ENCODE measurements at regions not wholly inside any gene's neighbourhood (a gene's known extent, or its start where the extent isn't known, plus 50 kb on each side); places are given as distances from the start of the nearest gene placed in this dataset.
"Not testable (repeated sequence)": the region's sequence is repeated elsewhere in the genome, so short reads cannot be mapped to it uniquely, and the experiment has no call there.

DNA sequence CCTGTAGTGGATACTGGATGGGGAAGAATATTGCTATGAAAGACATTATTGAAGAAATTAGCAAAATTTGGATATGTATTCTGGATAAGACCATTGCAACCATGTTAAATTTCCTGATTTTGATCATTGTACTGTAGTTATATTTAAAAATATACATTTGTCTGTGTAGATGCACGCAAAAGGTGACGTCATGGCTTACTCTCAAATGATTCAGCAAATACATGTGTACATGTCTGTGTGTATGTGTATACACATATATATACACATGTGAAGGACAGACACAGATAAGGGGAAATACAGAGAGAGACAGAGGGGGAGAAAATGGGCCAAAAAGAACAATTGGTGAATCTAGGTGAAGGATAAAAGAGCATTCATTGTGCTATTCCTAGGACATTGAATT lies 82.3 kb upstream of the PLCB4 start:
- Histone ChIP-seq H3K27ac (ENCODE audit: low read depth, low read length) (no peak overlapping the region), H3K4me1 (ENCODE audit: control insufficient read depth in 3 of 3, insufficient read depth in 3 of 3, low read length in 3 of 3) (no peaks in the 10 kb centered on the region), H3K36me3 (ENCODE audit: control insufficient read depth in 3 of 3, insufficient read depth in 3 of 3, low read length in 3 of 3) (no peaks in the 10 kb centered on the region), H3K27me3 (ENCODE audit: control insufficient read depth in 3 of 3, insufficient read depth in 3 of 3, low read length in 3 of 3) (no peaks in the 10 kb centered on the region), H3K9me3 (ENCODE audit: control insufficient read depth in 3 of 3, low read length in 3 of 3) (no peaks in the 10 kb centered on the region), H3K9ac (ENCODE audit: low read depth in 1 of 3, low read length in 3 of 3) (no peak overlapping the region), H3K4me3 (ENCODE audit: low read length in 3 of 3) (no peak overlapping the region)

DNA sequence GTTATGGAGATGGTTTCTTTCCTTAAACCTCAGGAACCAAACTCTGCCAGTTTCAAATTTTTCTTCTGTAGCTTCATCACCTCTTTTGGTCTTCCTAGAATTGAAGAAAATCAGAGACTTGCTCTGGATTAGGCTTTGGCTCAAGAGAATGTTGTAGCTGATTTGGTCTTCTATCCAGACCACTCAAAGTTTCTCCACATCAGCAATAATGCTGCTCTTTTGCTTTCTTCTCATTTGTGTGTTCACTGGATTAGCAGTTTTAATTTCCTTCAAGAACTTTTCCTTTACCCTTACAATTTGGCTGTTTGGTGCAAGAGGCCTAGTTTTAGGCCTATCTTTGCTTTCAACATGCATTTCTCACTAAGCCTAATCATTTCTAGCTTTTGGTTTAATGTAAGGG lies 78.1 kb upstream of the PLCB4 start:
- Histone ChIP-seq H3K27ac (ENCODE audit: low read depth, low read length) (no peak overlapping the region), H3K4me3 (ENCODE audit: low read length in 3 of 3) (no peak overlapping the region), H3K36me3 (ENCODE audit: control insufficient read depth in 3 of 3, insufficient read depth in 3 of 3, low read length in 3 of 3) (no peaks in the 10 kb centered on the region), H3K9me3 (ENCODE audit: control insufficient read depth in 3 of 3, low read length in 3 of 3) (no peaks in the 10 kb centered on the region), H3K27me3 (ENCODE audit: control insufficient read depth in 3 of 3, insufficient read depth in 3 of 3, low read length in 3 of 3) (no peaks in the 10 kb centered on the region), H3K9ac (ENCODE audit: low read depth in 1 of 3, low read length in 3 of 3) (no peak overlapping the region), H3K4me1 (ENCODE audit: control insufficient read depth in 3 of 3, insufficient read depth in 3 of 3, low read length in 3 of 3) (no peaks in the 10 kb centered on the region)

DNA sequence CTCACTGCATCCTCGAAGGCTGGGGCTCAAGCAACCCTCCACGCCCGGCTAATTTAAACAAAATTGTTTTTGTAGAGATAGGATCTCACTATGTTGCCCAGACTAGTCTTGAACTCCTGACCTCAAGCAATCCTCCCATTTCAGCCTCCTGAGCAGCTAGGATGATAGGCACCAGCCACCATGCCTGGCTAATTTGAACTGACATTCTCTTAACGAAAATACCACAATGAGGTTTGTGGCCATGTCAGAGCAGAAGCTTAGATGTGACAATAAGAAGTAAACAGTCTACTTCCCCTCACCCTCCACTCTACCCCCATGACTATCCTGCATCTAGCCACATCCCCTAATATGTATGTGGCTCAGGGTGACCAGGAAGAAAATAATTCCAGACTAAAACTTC lies 74.8 kb upstream of the PLCB4 start:
- Histone ChIP-seq H3K27ac (ENCODE audit: low read depth, low read length) (no peak overlapping the region), H3K36me3 (ENCODE audit: control insufficient read depth in 3 of 3, insufficient read depth in 3 of 3, low read length in 3 of 3) (no peaks in the 10 kb centered on the region), H3K4me1 (ENCODE audit: control insufficient read depth in 3 of 3, insufficient read depth in 3 of 3, low read length in 3 of 3) (no peaks in the 10 kb centered on the region), H3K4me3 (ENCODE audit: low read length in 3 of 3) (no peak overlapping the region), H3K9ac (ENCODE audit: low read depth in 1 of 3, low read length in 3 of 3) (no peak overlapping the region), H3K27me3 (ENCODE audit: control insufficient read depth in 3 of 3, insufficient read depth in 3 of 3, low read length in 3 of 3) (no peaks in the 10 kb centered on the region), H3K9me3 (ENCODE audit: control insufficient read depth in 3 of 3, low read length in 3 of 3) (no peaks in the 10 kb centered on the region)

DNA sequence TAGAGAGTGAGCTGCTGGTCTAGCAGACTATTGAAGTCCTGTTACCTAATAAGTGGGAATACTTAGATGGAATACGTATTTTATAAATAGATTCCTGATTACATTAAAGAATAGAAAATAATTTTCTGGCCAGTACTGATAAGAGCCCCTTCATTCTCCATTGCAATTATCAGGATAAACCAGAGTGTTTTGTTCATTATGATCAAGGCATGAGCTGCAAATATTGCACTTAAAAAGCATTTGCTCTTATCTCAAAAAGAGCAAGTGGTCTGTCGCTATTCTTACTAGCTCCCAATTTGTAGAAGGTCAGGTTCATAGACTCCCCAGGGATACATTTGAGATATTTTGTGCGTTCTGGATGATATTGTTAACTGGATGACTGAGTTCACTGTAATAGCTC lies 73.1 kb upstream of the PLCB4 start:
- no peaks in the 10 kb centered on the region for H3K9me3 ChIP-seq (ENCODE audit: control insufficient read depth in 3 of 3, low read length in 3 of 3)
- no peak overlapping the region for H3K4me3 ChIP-seq (ENCODE audit: low read length in 3 of 3)
- no peak overlapping the region for H3K9ac ChIP-seq (ENCODE audit: low read depth in 1 of 3, low read length in 3 of 3)
- no peaks in the 10 kb centered on the region for H3K27me3 ChIP-seq (ENCODE audit: control insufficient read depth in 3 of 3, insufficient read depth in 3 of 3, low read length in 3 of 3)
- no peak overlapping the region for H3K27ac ChIP-seq (ENCODE audit: low read depth, low read length)
- H3K36me3 ChIP-seq (ENCODE audit: control insufficient read depth in 3 of 3, insufficient read depth in 3 of 3, low read length in 3 of 3): no peaks in the 10 kb centered on the region
- no peaks in the 10 kb centered on the region for H3K4me1 ChIP-seq (ENCODE audit: control insufficient read depth in 3 of 3, insufficient read depth in 3 of 3, low read length in 3 of 3)

DNA sequence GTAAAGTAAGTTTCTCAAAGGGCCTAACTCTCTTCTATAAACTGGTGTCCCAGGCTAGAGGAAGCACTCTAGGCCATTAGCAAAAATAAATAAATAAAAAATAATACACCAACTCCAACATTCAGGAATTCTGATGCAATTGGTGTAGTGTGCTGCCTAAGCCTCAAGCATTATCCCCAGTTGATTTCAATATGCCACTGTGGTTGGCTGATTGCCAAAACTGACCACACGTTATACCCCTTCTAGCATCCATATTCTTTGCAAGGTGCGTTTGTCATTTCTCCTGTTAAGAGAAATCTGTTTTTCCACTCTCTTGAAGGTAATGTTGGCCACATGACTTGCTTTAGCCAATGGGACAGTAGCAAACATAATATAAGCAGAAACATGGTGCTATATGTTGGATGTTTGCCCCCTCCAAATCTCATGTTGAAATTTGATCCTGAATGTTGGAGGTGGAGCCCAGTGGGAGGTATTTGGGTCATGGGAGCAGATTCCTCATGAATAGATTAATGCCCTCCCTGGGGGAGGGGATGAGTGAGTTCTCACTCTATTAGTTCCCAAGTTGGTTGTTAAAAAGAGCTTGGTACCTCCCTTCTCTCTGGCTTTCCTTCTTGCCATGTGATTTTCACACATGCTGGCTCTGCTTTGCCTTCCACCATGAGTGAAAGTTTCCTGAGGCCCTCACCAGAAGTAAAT lies 71.9 kb upstream of the PLCB4 start:
- Histone ChIP-seq H3K4me1 (ENCODE audit: control insufficient read depth in 3 of 3, insufficient read depth in 3 of 3, low read length in 3 of 3) (no peaks in the 10 kb centered on the region), H3K9ac (ENCODE audit: low read depth in 1 of 3, low read length in 3 of 3) (no peak overlapping the region), H3K36me3 (ENCODE audit: control insufficient read depth in 3 of 3, insufficient read depth in 3 of 3, low read length in 3 of 3) (no peaks in the 10 kb centered on the region), H3K4me3 (ENCODE audit: low read length in 3 of 3) (no peak overlapping the region), H3K27ac (ENCODE audit: low read depth, low read length) (no peak overlapping the region), H3K27me3 (ENCODE audit: control insufficient read depth in 3 of 3, insufficient read depth in 3 of 3, low read length in 3 of 3) (no peaks in the 10 kb centered on the region), H3K9me3 (ENCODE audit: control insufficient read depth in 3 of 3, low read length in 3 of 3) (no peaks in the 10 kb centered on the region)

DNA sequence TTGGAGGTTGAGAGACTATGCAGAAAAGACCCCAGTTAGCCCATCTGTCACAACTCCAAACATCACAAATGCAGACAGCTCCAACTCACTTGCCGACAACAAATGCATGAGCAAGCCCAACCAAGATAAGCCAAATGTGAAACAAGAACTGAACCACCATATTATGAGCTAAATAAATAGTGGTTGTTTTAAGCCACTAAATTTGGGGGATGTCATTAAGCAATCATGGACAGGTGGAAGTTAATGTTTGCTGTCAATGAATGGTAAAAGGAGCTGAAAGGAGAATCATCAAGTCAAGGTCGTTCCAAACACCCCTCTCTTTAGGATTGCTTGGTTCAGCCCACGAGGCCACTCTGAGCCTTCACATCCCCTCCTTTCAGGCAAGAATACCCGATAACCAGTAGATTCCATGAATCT lies 71.2 kb upstream of the PLCB4 start:
- Histone ChIP-seq H3K4me1 (ENCODE audit: control insufficient read depth in 3 of 3, insufficient read depth in 3 of 3, low read length in 3 of 3) (no peaks in the 10 kb centered on the region), H3K27me3 (ENCODE audit: control insufficient read depth in 3 of 3, insufficient read depth in 3 of 3, low read length in 3 of 3) (no peaks in the 10 kb centered on the region), H3K36me3 (ENCODE audit: control insufficient read depth in 3 of 3, insufficient read depth in 3 of 3, low read length in 3 of 3) (no peaks in the 10 kb centered on the region), H3K9me3 (ENCODE audit: control insufficient read depth in 3 of 3, low read length in 3 of 3) (no peaks in the 10 kb centered on the region), H3K4me3 (ENCODE audit: low read length in 3 of 3) (no peak overlapping the region), H3K27ac (ENCODE audit: low read depth, low read length) (no peak overlapping the region), H3K9ac (ENCODE audit: low read depth in 1 of 3, low read length in 3 of 3) (no peak overlapping the region)

DNA sequence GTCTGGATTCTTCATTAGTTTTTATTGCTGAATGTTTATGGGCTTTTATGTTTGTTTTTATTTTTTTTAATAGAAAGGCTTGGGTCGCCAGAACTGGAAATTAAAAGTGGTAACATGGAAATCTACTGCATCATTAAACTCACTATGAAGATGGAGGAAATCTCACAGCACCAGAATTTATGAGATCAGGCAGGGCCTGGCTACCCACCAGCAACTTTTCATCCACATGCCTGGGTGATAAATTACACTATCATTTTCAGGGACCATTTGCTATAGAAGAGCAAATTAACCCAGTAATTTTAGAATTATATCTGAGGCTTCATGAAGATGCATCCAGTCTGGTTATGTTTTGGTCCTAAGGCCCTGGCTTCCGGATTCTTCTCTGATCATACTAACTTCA lies 57.8 kb upstream of the PLCB4 start:
- Histone ChIP-seq H3K36me3 (ENCODE audit: control insufficient read depth in 3 of 3, insufficient read depth in 3 of 3, low read length in 3 of 3) (no peaks in the 10 kb centered on the region), H3K9me3 (ENCODE audit: control insufficient read depth in 3 of 3, low read length in 3 of 3) (no peaks in the 10 kb centered on the region), H3K27me3 (ENCODE audit: control insufficient read depth in 3 of 3, insufficient read depth in 3 of 3, low read length in 3 of 3) (no peaks in the 10 kb centered on the region), H3K27ac (ENCODE audit: low read depth, low read length) (no peak overlapping the region), H3K4me3 (ENCODE audit: low read length in 3 of 3) (no peak overlapping the region), H3K4me1 (ENCODE audit: control insufficient read depth in 3 of 3, insufficient read depth in 3 of 3, low read length in 3 of 3) (no peaks in the 10 kb centered on the region), H3K9ac (ENCODE audit: low read depth in 1 of 3, low read length in 3 of 3) (no peak overlapping the region)

DNA sequence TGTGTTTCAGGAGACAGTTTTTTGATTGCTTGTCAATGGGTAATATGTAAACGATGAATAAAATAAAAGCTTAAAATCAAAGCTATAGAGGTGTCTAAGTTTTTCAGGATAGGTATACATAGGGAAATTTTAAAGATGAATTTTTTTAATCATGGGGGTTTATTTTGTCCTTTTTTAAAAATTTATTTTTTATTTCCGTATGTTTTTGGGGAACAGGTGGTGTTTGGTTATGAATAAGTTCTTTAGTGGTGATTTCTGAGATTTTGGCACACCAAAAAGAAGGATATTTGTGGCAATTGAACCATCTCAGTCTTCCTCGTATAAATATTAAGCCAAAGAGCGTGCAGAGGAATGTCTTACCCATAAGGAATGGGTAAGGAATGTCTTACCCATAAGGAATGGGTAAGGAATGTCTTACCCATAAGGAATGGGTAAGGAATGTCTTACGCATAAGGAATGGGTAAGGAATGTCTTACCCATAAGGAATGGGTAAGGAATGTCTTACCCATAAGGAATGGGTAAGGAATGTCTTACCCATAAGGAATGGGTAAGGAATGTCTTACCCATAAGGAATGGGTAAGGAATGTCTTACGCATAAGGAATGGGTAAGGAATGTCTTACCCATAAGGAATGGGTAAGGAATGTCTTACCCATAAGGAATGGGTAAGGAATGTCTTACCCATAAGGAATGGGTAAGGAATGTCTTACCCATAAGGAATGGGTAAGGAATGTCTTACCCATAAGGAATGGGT lies 53.5 kb upstream of the PLCB4 start:
- not testable (repeated sequence) for H3K4me3 ChIP-seq (ENCODE audit: low read length in 3 of 3); H3K4me1 ChIP-seq (ENCODE audit: control insufficient read depth in 3 of 3, insufficient read depth in 3 of 3, low read length in 3 of 3); H3K9ac ChIP-seq (ENCODE audit: low read depth in 1 of 3, low read length in 3 of 3); H3K9me3 ChIP-seq (ENCODE audit: control insufficient read depth in 3 of 3, low read length in 3 of 3); H3K27ac ChIP-seq (ENCODE audit: low read depth, low read length); H3K27me3 ChIP-seq (ENCODE audit: control insufficient read depth in 3 of 3, insufficient read depth in 3 of 3, low read length in 3 of 3); H3K36me3 ChIP-seq (ENCODE audit: control insufficient read depth in 3 of 3, insufficient read depth in 3 of 3, low read length in 3 of 3)

DNA sequence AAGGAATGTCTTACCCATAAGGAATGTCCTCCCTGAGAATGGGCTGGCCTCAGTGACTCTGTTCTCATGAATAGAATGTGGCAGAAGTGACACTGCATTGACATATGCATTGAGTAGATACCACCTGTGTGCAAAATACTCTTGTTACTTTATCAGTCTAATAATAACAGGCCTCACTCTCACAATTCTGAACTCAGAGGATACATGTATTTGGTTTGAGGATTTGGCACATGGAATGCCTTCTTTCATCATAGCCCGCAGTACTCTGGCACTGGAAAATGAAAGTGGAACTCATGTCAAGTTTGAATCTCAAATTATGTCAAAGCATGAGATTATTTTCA lies 52.9 kb upstream of the PLCB4 start:
- no peak overlapping the region for H3K9ac ChIP-seq (ENCODE audit: low read depth in 1 of 3, low read length in 3 of 3)
- H3K27me3 ChIP-seq (ENCODE audit: control insufficient read depth in 3 of 3, insufficient read depth in 3 of 3, low read length in 3 of 3): no peaks in the 10 kb centered on the region
- H3K9me3 ChIP-seq (ENCODE audit: control insufficient read depth in 3 of 3, low read length in 3 of 3): no peaks in the 10 kb centered on the region
- peaks cover 0 to under 1% (median 0%) of the 10 kb centered on the region in 3 donors for H3K4me1 ChIP-seq (ENCODE audit: control insufficient read depth in 3 of 3, insufficient read depth in 3 of 3, low read length in 3 of 3)
- H3K36me3 ChIP-seq (ENCODE audit: control insufficient read depth in 3 of 3, insufficient read depth in 3 of 3, low read length in 3 of 3): no peaks in the 10 kb centered on the region
- H3K27ac ChIP-seq (ENCODE audit: low read depth, low read length): no peak overlapping the region
- H3K4me3 ChIP-seq (ENCODE audit: low read length in 3 of 3): no peak overlapping the region

DNA sequence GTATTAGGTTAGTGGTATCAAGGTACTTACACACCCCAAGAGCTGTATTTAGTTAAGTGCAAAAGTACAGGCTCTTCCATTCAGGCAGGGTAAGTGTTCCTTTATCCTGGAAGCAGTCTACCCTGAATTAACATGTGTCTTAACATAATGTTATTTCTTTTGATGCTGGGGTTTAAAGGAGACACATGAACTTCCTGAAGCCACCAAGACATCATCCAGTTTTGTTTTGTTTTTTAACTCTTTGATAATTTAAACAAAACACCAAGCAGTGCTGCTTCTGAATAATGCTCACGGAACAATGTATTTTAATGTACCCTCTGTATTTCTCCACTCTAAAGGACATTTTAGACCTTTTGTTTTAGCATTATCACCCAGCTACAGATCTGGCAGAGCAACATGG lies 50.5 kb upstream of the PLCB4 start:
- H3K4me3 ChIP-seq (ENCODE audit: low read length in 3 of 3): no peak overlapping the region
- H3K9me3 ChIP-seq (ENCODE audit: control insufficient read depth in 3 of 3, low read length in 3 of 3): no peaks in the 10 kb centered on the region
- peaks cover 0 to 10% (median 0%) of the 10 kb centered on the region in 3 donors for H3K4me1 ChIP-seq (ENCODE audit: control insufficient read depth in 3 of 3, insufficient read depth in 3 of 3, low read length in 3 of 3)
- H3K9ac ChIP-seq (ENCODE audit: low read depth in 1 of 3, low read length in 3 of 3): no peak overlapping the region
- H3K36me3 ChIP-seq (ENCODE audit: control insufficient read depth in 3 of 3, insufficient read depth in 3 of 3, low read length in 3 of 3): no peaks in the 10 kb centered on the region
- H3K27me3 ChIP-seq (ENCODE audit: control insufficient read depth in 3 of 3, insufficient read depth in 3 of 3, low read length in 3 of 3): no peaks in the 10 kb centered on the region
- H3K27ac ChIP-seq (ENCODE audit: low read depth, low read length): no peak overlapping the region

Data from skeletal muscle tissue (tissue), 3 donors.